ENCODE measurements at regions not wholly inside any gene's neighbourhood (a gene's known extent, or its start where the extent isn't known, plus 50 kb on each side); places are given as distances from the start of the nearest gene placed in this dataset.
"Not testable (repeated sequence)": the region's sequence is repeated elsewhere in the genome, so short reads cannot be mapped to it uniquely, and the experiment has no call there.

DNA sequence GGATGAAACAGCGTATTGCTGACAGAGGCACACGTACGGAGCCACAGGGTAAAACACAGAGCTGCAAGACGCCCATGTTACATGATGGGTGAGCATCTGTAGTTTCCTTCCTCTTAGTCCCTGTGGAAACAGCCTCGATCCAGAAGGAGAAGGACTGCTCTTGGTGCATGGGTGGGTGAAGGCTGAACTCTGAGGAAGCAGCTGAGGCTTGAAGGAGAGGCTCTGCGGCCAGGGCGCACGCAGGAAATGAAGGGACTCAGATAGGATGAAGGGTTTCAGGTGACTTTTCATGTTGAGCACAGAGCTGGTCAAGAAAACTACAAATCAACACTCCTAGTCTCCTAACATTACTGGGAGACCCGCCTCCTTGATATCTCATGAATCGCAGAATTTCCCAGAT, 65.7 kb upstream of the ADA2 start:
- Histone ChIP-seq H3K4me3 (ENCODE audit: low read depth in 1 of 3, low read length in 3 of 3) (no peak overlapping the region), H3K9ac (ENCODE audit: low read depth in 1 of 2, low read length in 2 of 2) (no peak overlapping the region), H3K27ac (ENCODE audit: low read depth in 1 of 2, low read length in 2 of 2) (no peak overlapping the region), H3K4me1 (ENCODE audit: control insufficient read depth in 4 of 4, insufficient read depth in 4 of 4, low read length in 3 of 4) (no peaks in the 10 kb centered on the region), H3K27me3 (ENCODE audit: control insufficient read depth in 4 of 4, insufficient read depth in 4 of 4, low read length in 3 of 4) (no peaks in the 10 kb centered on the region), H3K9me3 (ENCODE audit: control insufficient read depth in 4 of 4, low read length in 3 of 4) (no peaks in the 10 kb centered on the region), H3K36me3 (ENCODE audit: control insufficient read depth in 4 of 4, insufficient read depth in 3 of 4, low read depth in 1 of 4, low read length in 3 of 4) (peaks cover 0 to 12% (median 0%) of the 10 kb centered on the region in 4 donors)
- DNase-seq (ENCODE audit: low spot score): no peak
- TF ChIP-seq GABPA (IDR thresholded peaks at IDR 0.05 in 1 of 2, conservative IDR thresholded peaks at IDR 0.05 in 1 of 2) (no peak), HNF4A (conservative IDR thresholded peaks at IDR 0.05) (no peak), RAD21 (IDR thresholded peaks at IDR 0.05) (no peak), RXRA (IDR thresholded peaks at IDR 0.05) (no peak), NR2F2 (IDR thresholded peaks at IDR 0.05) (no peak), EGR1 (IDR thresholded peaks at IDR 0.05; ENCODE audit: low read depth in 2 of 2) (no peak), JUND (IDR thresholded peaks at IDR 0.05) (no peak), HNF4G (IDR thresholded peaks at IDR 0.05) (no peak), SP1 (IDR thresholded peaks at IDR 0.05) (no peak), TAF1 (conservative IDR thresholded peaks at IDR 0.05) (no peak), FOXA1 (IDR thresholded peaks at IDR 0.05) (no peak)
- TF ChIP-seq, protein P1, sequence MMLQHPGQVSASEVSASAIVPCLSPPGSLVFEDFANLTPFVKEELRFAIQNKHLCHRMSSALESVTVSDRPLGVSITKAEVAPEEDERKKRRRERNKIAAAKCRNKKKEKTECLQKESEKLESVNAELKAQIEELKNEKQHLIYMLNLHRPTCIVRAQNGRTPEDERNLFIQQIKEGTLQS (IDR thresholded peaks at IDR 0.05): no peak
- TF ChIP-seq, protein P2, sequence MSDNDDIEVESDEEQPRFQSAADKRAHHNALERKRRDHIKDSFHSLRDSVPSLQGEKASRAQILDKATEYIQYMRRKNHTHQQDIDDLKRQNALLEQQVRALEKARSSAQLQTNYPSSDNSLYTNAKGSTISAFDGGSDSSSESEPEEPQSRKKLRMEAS (IDR thresholded peaks at IDR 0.05): no peak
- TF ChIP-seq, protein P3, sequence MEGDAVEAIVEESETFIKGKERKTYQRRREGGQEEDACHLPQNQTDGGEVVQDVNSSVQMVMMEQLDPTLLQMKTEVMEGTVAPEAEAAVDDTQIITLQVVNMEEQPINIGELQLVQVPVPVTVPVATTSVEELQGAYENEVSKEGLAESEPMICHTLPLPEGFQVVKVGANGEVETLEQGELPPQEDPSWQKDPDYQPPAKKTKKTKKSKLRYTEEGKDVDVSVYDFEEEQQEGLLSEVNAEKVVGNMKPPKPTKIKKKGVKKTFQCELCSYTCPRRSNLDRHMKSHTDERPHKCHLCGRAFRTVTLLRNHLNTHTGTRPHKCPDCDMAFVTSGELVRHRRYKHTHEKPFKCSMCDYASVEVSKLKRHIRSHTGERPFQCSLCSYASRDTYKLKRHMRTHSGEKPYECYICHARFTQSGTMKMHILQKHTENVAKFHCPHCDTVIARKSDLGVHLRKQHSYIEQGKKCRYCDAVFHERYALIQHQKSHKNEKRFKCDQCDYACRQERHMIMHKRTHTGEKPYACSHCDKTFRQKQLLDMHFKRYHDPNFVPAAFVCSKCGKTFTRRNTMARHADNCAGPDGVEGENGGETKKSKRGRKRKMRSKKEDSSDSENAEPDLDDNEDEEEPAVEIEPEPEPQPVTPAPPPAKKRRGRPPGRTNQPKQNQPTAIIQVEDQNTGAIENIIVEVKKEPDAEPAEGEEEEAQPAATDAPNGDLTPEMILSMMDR (IDR thresholded peaks at IDR 0.05; ENCODE audit: low read depth, low read length, missing input control): no peak
- TF ChIP-seq, protein P4, sequence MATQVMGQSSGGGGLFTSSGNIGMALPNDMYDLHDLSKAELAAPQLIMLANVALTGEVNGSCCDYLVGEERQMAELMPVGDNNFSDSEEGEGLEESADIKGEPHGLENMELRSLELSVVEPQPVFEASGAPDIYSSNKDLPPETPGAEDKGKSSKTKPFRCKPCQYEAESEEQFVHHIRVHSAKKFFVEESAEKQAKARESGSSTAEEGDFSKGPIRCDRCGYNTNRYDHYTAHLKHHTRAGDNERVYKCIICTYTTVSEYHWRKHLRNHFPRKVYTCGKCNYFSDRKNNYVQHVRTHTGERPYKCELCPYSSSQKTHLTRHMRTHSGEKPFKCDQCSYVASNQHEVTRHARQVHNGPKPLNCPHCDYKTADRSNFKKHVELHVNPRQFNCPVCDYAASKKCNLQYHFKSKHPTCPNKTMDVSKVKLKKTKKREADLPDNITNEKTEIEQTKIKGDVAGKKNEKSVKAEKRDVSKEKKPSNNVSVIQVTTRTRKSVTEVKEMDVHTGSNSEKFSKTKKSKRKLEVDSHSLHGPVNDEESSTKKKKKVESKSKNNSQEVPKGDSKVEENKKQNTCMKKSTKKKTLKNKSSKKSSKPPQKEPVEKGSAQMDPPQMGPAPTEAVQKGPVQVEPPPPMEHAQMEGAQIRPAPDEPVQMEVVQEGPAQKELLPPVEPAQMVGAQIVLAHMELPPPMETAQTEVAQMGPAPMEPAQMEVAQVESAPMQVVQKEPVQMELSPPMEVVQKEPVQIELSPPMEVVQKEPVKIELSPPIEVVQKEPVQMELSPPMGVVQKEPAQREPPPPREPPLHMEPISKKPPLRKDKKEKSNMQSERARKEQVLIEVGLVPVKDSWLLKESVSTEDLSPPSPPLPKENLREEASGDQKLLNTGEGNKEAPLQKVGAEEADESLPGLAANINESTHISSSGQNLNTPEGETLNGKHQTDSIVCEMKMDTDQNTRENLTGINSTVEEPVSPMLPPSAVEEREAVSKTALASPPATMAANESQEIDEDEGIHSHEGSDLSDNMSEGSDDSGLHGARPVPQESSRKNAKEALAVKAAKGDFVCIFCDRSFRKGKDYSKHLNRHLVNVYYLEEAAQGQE (IDR thresholded peaks at IDR 0.05): no peak
- WGBS: 81% methylated on average over 10 of the region's 10 CpGs

DNA sequence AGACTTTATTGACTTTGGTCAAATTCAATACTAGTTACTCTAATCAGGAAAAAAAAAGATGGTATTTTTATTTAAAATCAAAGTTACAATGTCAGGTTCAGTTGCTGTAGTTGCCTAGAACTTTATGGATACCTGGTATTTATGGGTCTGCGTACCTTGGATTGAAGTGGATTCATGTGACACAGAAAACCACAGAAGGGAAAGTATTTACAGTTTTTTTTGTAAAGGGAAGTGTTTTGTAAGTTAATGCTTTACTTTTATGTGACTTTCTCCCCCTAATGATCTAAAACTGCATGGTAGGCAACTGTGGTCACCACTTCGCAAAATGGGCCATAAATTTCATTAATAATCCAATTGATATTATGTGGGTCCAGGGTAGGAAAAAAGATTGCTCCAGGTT, 65.2 kb upstream of the ADA2 start:
- 85% methylated on average over 2 of the region's 2 CpGs for WGBS
- Histone ChIP-seq H3K4me1 (ENCODE audit: control insufficient read depth in 4 of 4, insufficient read depth in 4 of 4, low read length in 3 of 4) (no peaks in the 10 kb centered on the region), H3K27me3 (ENCODE audit: control insufficient read depth in 4 of 4, insufficient read depth in 4 of 4, low read length in 3 of 4) (no peaks in the 10 kb centered on the region)

DNA sequence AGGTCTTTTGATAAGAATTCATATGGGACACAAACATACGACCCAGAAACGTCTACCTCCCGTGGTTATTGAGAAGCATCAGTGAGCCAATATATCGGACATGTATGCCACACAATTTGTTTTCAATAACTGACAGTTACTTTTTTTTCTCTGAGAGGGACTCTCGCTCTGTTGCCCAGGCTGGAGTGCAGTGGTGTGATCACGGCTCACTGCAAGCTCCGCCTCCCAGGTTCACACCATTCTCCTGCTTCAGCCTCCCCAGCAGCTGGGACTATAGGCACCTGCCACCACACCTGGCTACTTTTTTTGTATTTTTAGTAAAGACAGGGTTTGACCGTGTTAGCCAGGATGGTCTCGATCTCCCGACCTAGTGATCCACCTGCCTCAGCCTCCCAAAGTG, 64.6 kb upstream of the ADA2 start:
- not testable (repeated sequence) for H3K9ac ChIP-seq (ENCODE audit: low read depth in 1 of 2, low read length in 2 of 2); H3K27ac ChIP-seq (ENCODE audit: low read depth in 1 of 2, low read length in 2 of 2); H3K4me3 ChIP-seq (ENCODE audit: low read depth in 1 of 3, low read length in 3 of 3); DNase-seq (ENCODE audit: low spot score); H3K9me3 ChIP-seq (ENCODE audit: control insufficient read depth in 4 of 4, low read length in 3 of 4); H3K4me1 ChIP-seq (ENCODE audit: control insufficient read depth in 4 of 4, insufficient read depth in 4 of 4, low read length in 3 of 4); H3K27me3 ChIP-seq (ENCODE audit: control insufficient read depth in 4 of 4, insufficient read depth in 4 of 4, low read length in 3 of 4)
- WGBS: 92% methylated on average over 10 of the region's 10 CpGs
- H3K36me3 ChIP-seq (ENCODE audit: control insufficient read depth in 4 of 4, insufficient read depth in 3 of 4, low read depth in 1 of 4, low read length in 3 of 4): peaks cover 0 to 14% (median 0%) of the 10 kb centered on the region in 4 donors

More for the DNA sequence above, 65.2 kb upstream of the ADA2 start:
- H3K36me3 ChIP-seq (ENCODE audit: control insufficient read depth in 4 of 4, insufficient read depth in 3 of 4, low read depth in 1 of 4, low read length in 3 of 4): peaks cover 0 to 13% (median 0%) of the 10 kb centered on the region in 4 donors
- DNase-seq (ENCODE audit: low spot score): no peak
- TF ChIP-seq, protein P4 (IDR thresholded peaks at IDR 0.05): no peak
- no peak for TF ChIP-seq RAD21 (IDR thresholded peaks at IDR 0.05)
- TF ChIP-seq, protein P2 (IDR thresholded peaks at IDR 0.05): no peak
- TF ChIP-seq, protein P1 (IDR thresholded peaks at IDR 0.05): no peak
- H3K27ac ChIP-seq (ENCODE audit: low read depth in 1 of 2, low read length in 2 of 2): no peak overlapping the region
- H3K4me3 ChIP-seq (ENCODE audit: low read depth in 1 of 3, low read length in 3 of 3): no peak overlapping the region
- no peak overlapping the region for H3K9ac ChIP-seq (ENCODE audit: low read depth in 1 of 2, low read length in 2 of 2)
- H3K9me3 ChIP-seq (ENCODE audit: control insufficient read depth in 4 of 4, low read length in 3 of 4): no peaks in the 10 kb centered on the region
